Cardiac fibroblast (primary cell): ENCODE measurements at regions not wholly inside any gene's neighbourhood (a gene's known extent, or its start where the extent isn't known, plus 50 kb on each side); places are given as distances from the start of the nearest gene placed in this dataset.

Experiments
- DNase-seq, 2 donors: peaks; one replicate each; pipeline versions ENCODE4 v3.0.0 to v3.0.0-alpha.2; 2010; ENCODE audit warnings: low read depth in 2 of 2
- H3K4me3 ChIP-seq, 2 donors: replicated peaks in 1 of 2; 1 replicate in 1 of 2; 2 replicates in 1 of 2; pipeline ENCODE4 v1.5.1; 2011; ENCODE audit warnings: low read depth in 2 of 2, low read length in 2 of 2, mild to moderate bottlenecking in 2 of 2, moderate library complexity in 1 of 2
- CTCF ChIP-seq: IDR thresholded peaks from one replicate; pipeline ENCODE4 v1.5.1; 2011; ENCODE audit warnings: low read depth, mild to moderate bottlenecking, low read length, inconsistent platforms

GRCh38 chr21:41671859-41672542 lies 94.9 kb downstream of the RIPK4 start:
- TF ChIP-seq CTCF, result no peak
- no peak overlapping the region for H3K4me3 ChIP-seq
- DNase-seq, result no peak

GRCh38 chr21:41671212-41671762 lies 95.6 kb downstream of the RIPK4 start:
- DNase-seq, result no peak
- no peak for TF ChIP-seq CTCF

GRCh38 chr21:41670056-41670805 lies 96.6 kb downstream of the RIPK4 start:
- no peak for DNase-seq
- H3K4me3 ChIP-seq, result no peak overlapping the region
- no peak for TF ChIP-seq CTCF

More at GRCh38 chr21:41671212-41671762, 95.6 kb downstream of the RIPK4 start:
- no peak overlapping the region for H3K4me3 ChIP-seq

- no peak for DNase-seq
- no peak for TF ChIP-seq CTCF
- H3K4me3 ChIP-seq, result no peak overlapping the region
Measured at GRCh38 chr21:41669533-41669830, 97.4 kb downstream of the RIPK4 start.

GRCh38 chr21:41668686-41669532 lies 97.9 kb downstream of the RIPK4 start:
- no peak for DNase-seq
- no peak for TF ChIP-seq CTCF
- no peak overlapping the region for H3K4me3 ChIP-seq

GRCh38 chr21:41668051-41668541 lies 98.8 kb downstream of the RIPK4 start:
- TF ChIP-seq CTCF, result no peak
- DNase-seq, result no peak

More at GRCh38 chr21:41668051-41668541, 98.8 kb downstream of the RIPK4 start:
- H3K4me3 ChIP-seq, result no peak overlapping the region
